Natural killer cell (primary cell): ENCODE measurements at regions not wholly inside any gene's neighbourhood (a gene's known extent, or its start where the extent isn't known, plus 50 kb on each side); places are given as distances from the start of the nearest gene placed in this dataset.

ENCODE experiments used
- ATAC-seq, 3 donors: fragments of 150-1000 bp in 2 of 3; fragments of 200-7000 bp in 1 of 3; cut with Tn5 transposase; 1 replicate in 1 of 3; 2 replicates in 2 of 3; pipeline ENCODE4 v1.10.0; 2021; ENCODE audit warnings: mild to moderate bottlenecking in 2 of 3, moderate library complexity in 2 of 3
- DNase-seq, 2 donors: peaks; one replicate each; pipeline versions ENCODE4 v3.0.0 to v3.0.0-alpha.2; 2013 to 2021; ENCODE audit warnings: mixed read lengths in 1 of 2
- H3K27ac ChIP-seq: one replicate; pipeline ENCODE4 v1.5.1; 2013; ENCODE audit warnings: mild to moderate bottlenecking, low read length
- H3K27me3 ChIP-seq: one replicate; pipeline ENCODE4 v1.6.1; 2013; ENCODE audit warnings: low read length; ENCODE audit not compliant: control insufficient read depth, insufficient read depth
- H3K36me3 ChIP-seq: one replicate; pipeline ENCODE4 v1.6.1; 2013; ENCODE audit warnings: low read length; ENCODE audit not compliant: control insufficient read depth, insufficient read depth
- H3K4me1 ChIP-seq: one replicate; pipeline ENCODE4 v1.6.1; 2013; ENCODE audit warnings: low read length; ENCODE audit not compliant: control insufficient read depth, insufficient read depth
- H3K4me3 ChIP-seq: one replicate; pipeline ENCODE4 v1.5.1; 2013; ENCODE audit warnings: low read length
- H3K9me3 ChIP-seq: one replicate; pipeline ENCODE4 v1.6.1; 2013; ENCODE audit warnings: low read length; ENCODE audit not compliant: control insufficient read depth, insufficient read depth
- H3K27ac Mint-ChIP-seq, 2 donors: one replicate each; pipeline ENCODE4 v1.8.0; 2022; ENCODE audit warnings: mild to moderate bottlenecking in 2 of 2, mixed read lengths in 2 of 2, moderate library complexity in 1 of 2
- H3K27me3 Mint-ChIP-seq, 2 donors: one replicate each; pipeline ENCODE4 v1.8.0; 2022; ENCODE audit warnings: low read depth in 2 of 2, mixed read lengths in 2 of 2
- H3K36me3 Mint-ChIP-seq: one replicate; pipeline ENCODE4 v1.8.0; 2022; ENCODE audit warnings: mixed read lengths
- H3K4me1 Mint-ChIP-seq, 2 donors: one replicate each; pipeline ENCODE4 v1.8.0; 2022; ENCODE audit warnings: mixed read lengths in 2 of 2
- H3K4me3 Mint-ChIP-seq: one replicate; pipeline ENCODE4 v1.8.0; 2022; ENCODE audit warnings: mild to moderate bottlenecking, moderate library complexity, mixed read lengths
- H3K9me3 Mint-ChIP-seq, 2 donors: one replicate each; pipeline ENCODE4 v1.8.0; 2022; ENCODE audit warnings: mixed read lengths in 2 of 2
- WGBS: methylation state at CpG from one replicate; pipeline ENCODE4 v1.1.7; 2013; ENCODE audit warnings: missing lambda C conversion rate; ENCODE audit not compliant: insufficient coverage; 5-methylcytosine and 5-hydroxymethylcytosine counted together
- intact Hi-C: fragments of 100-400 bp; cut with micrococcal nuclease; formaldehyde crosslinking; loops from one replicate; pipeline ENCODE4 v1.14.2; 2022
- TF ChIP-seq, protein P1 (sequence below): fragments of 200-600 bp; IDR thresholded peaks from one replicate; pipeline ENCODE4 v1.8.0; 2022; ENCODE audit warnings: antibody characterized with exemption

DNA sequence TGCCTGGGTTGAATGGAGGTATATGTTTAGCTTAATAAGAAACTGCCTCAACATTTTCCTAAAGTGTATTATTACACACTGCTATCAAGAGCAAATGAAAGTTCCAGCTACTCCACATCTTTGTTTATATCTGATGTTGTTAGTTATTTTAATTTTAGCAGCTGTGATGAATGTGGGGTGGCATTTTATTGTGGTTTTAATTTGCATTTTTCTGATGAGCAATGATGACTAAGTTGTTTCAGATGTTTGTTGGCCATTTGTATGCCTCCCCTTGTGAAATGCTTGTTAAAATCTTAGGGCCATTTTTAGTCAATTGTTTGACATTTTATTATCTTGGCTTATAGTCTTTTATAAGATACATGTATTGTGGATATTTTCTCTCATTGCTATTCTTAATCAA is 260.4 kb upstream of the SLCO3A1 start:
- Histone ChIP-seq H3K4me3 (no peak overlapping the region), H3K9me3 (no peaks in the 10 kb centered on the region), H3K36me3 (no peaks in the 10 kb centered on the region), H3K4me1 (no peaks in the 10 kb centered on the region), H3K27ac (no peak overlapping the region), H3K27me3 (no peaks in the 10 kb centered on the region)
- H3K27me3 Mint-ChIP-seq, result peaks cover 13 to 22% of the 10 kb centered on the region in 2 donors
- no peak for ATAC-seq
- no peaks in the 10 kb centered on the region for H3K36me3 Mint-ChIP-seq
- TF ChIP-seq, protein P1, sequence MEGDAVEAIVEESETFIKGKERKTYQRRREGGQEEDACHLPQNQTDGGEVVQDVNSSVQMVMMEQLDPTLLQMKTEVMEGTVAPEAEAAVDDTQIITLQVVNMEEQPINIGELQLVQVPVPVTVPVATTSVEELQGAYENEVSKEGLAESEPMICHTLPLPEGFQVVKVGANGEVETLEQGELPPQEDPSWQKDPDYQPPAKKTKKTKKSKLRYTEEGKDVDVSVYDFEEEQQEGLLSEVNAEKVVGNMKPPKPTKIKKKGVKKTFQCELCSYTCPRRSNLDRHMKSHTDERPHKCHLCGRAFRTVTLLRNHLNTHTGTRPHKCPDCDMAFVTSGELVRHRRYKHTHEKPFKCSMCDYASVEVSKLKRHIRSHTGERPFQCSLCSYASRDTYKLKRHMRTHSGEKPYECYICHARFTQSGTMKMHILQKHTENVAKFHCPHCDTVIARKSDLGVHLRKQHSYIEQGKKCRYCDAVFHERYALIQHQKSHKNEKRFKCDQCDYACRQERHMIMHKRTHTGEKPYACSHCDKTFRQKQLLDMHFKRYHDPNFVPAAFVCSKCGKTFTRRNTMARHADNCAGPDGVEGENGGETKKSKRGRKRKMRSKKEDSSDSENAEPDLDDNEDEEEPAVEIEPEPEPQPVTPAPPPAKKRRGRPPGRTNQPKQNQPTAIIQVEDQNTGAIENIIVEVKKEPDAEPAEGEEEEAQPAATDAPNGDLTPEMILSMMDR, result no peak
- H3K4me1 Mint-ChIP-seq, result no peaks in the 10 kb centered on the region
- no peak for DNase-seq
- intact Hi-C loops, result no loop called here
- no peak overlapping the region for H3K4me3 Mint-ChIP-seq
- H3K27ac Mint-ChIP-seq, result no peak overlapping the region
- no peaks in the 10 kb centered on the region for H3K9me3 Mint-ChIP-seq

DNA sequence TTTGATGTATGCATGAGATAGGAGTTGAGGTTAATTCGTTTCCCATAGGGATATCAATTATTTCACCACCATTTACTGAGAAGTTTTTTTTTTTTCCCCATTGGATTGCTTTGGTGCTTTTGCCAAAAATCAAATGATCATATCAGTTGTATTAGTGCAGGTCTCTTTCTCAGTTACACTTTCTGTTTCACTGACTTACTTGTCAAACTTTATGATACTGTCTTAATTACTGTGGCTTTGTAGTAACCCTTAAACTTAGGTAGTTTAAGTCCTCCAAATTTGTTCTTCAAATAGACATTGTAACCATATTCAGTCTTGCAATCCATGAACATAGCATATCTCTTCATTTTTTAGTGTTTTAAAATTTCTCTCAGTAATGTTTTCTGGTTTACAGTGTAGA is 259.9 kb upstream of the SLCO3A1 start:
- TF ChIP-seq, protein P1, result no peak
- H3K4me1 Mint-ChIP-seq, result no peaks in the 10 kb centered on the region
- no peak overlapping the region for H3K27ac ChIP-seq
- H3K36me3 Mint-ChIP-seq, result no peaks in the 10 kb centered on the region
- H3K4me3 Mint-ChIP-seq, result no peak overlapping the region
- intact Hi-C loops, result no loop called here
- WGBS, result no CpG with 5 or more reads among the region's 1 CpG
- no peaks in the 10 kb centered on the region for H3K9me3 Mint-ChIP-seq
- no peak overlapping the region for H3K4me3 ChIP-seq
- ATAC-seq (no peak), DNase-seq (no peak)
- no peaks in the 10 kb centered on the region for H3K27me3 ChIP-seq
- H3K27me3 Mint-ChIP-seq, result peaks cover 15 to 25% of the 10 kb centered on the region in 2 donors
- no peaks in the 10 kb centered on the region for H3K9me3 ChIP-seq
- no peaks in the 10 kb centered on the region for H3K36me3 ChIP-seq
- H3K4me1 ChIP-seq, result no peaks in the 10 kb centered on the region
- H3K27ac Mint-ChIP-seq, result no peak overlapping the region

DNA sequence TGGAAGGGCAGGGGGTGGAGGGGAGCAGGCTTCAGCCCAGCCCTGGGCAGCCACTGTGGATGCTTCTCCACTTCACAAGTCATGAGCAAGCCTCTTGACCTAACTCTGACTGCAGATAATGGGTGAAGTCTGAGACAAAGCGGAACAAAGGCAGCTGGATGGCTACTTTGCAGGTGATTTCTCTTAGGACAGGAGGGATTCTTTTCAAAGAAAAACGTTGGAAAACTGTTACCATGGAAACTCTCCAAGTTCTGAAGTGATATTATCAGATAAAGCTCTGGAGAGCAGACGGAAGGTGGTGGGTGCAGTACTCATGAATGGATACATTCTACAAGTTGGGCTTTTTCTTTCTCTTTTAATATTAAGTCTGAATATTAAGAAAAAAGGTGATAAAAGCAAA is 254.2 kb upstream of the SLCO3A1 start:
- H3K27me3 ChIP-seq, result no peaks in the 10 kb centered on the region
- no peak overlapping the region for H3K27ac ChIP-seq
- no peaks in the 10 kb centered on the region for H3K4me1 ChIP-seq
- DNase-seq (no peak), ATAC-seq (no peak)
- Mint-ChIP-seq H3K27me3 (peaks cover 20 to 26% of the 10 kb centered on the region in 2 donors), H3K9me3 (no peaks in the 10 kb centered on the region), H3K36me3 (no peaks in the 10 kb centered on the region), H3K27ac (no peak overlapping the region), H3K4me1 (no peaks in the 10 kb centered on the region), H3K4me3 (no peak overlapping the region)
- 53% methylated on average over 2 of the region's 3 CpGs for WGBS
- intact Hi-C loops, result no loop called here
- H3K4me3 ChIP-seq, result no peak overlapping the region
- TF ChIP-seq, protein P1, result no peak
- H3K9me3 ChIP-seq, result no peaks in the 10 kb centered on the region
- no peaks in the 10 kb centered on the region for H3K36me3 ChIP-seq

DNA sequence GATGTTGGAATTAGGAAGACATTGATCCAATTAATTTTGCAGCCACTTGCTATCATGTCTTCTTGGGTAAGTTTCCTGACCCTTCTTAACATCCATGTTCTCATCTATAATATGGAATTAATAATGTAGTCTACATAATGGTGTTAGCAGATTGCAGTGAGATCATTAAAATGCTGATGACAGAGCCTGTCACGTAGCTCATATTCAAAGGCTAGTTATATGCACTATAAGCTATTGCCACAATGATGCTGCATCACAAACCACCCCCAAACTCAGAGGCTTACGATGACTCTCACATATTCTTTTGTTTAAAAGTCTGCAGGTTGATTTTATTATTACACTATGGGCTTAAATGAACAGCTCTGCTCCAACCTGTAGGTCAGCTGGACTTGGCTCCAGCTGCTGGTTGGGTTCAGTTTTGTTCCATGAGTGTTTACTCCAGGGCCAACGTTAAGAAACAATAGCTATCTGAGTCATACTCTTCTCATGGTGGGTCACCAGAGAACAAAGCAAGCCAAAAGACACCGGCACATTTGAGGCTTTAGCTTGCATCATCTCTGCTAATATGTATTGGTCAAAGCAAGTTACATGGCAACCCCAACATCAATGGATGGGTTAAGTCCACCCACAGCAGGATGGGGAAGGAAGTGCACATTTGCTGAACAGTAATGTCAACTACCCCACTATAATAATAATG is 250.0 kb upstream of the SLCO3A1 start:
- no peaks in the 10 kb centered on the region for H3K36me3 ChIP-seq
- intact Hi-C loops, result no loop called here
- H3K4me3 Mint-ChIP-seq, result no peak overlapping the region
- no peaks in the 10 kb centered on the region for H3K4me1 Mint-ChIP-seq
- no peaks in the 10 kb centered on the region for H3K9me3 Mint-ChIP-seq
- ATAC-seq, result no peak
- H3K27me3 Mint-ChIP-seq, result peaks cover 10 to 12% of the 10 kb centered on the region in 2 donors
- H3K9me3 ChIP-seq, result no peaks in the 10 kb centered on the region
- H3K27ac ChIP-seq, result no peak overlapping the region
- H3K4me1 ChIP-seq, result no peaks in the 10 kb centered on the region
- TF ChIP-seq, protein P1, result no peak
- H3K27me3 ChIP-seq, result no peaks in the 10 kb centered on the region
- 87% methylated on average over 3 of the region's 4 CpGs for WGBS
- no peaks in the 10 kb centered on the region for H3K36me3 Mint-ChIP-seq
- DNase-seq, result no peak
- H3K27ac Mint-ChIP-seq, result no peak overlapping the region
- no peak overlapping the region for H3K4me3 ChIP-seq
